PC-3 (cell line): ENCODE measurements at regions not wholly inside any gene's neighbourhood (a gene's known extent, or its start where the extent isn't known, plus 50 kb on each side); places are given as distances from the start of the nearest gene placed in this dataset.

ENCODE experiments used
- EZH2 ChIP-seq: fragments of 300-600 bp; sonication (generic); IDR thresholded peaks from one replicate; pipeline ENCODE4 v1.6.1; 2017; ENCODE audit warnings: antibody characterized with exemption, mild to moderate bottlenecking, low read length; ENCODE audit not compliant: unreplicated experiment
- EZH2phosphoT487 ChIP-seq: fragments of 300-600 bp; sonication (generic); IDR thresholded peaks from 2 replicates; pipeline ENCODE4 v1.6.1; 2018; ENCODE audit warnings: mild to moderate bottlenecking, antibody characterized with exemption, low read length, borderline replicate concordance
- TF ChIP-seq, protein P1 (sequence below): fragments of 300-600 bp; sonication (generic); conservative IDR thresholded peaks from 2 replicates; pipeline ENCODE4 v1.5.1; 2017; ENCODE audit warnings: antibody characterized with exemption, low read depth, mild to moderate bottlenecking, low read length

- TF ChIP-seq, protein P1, sequence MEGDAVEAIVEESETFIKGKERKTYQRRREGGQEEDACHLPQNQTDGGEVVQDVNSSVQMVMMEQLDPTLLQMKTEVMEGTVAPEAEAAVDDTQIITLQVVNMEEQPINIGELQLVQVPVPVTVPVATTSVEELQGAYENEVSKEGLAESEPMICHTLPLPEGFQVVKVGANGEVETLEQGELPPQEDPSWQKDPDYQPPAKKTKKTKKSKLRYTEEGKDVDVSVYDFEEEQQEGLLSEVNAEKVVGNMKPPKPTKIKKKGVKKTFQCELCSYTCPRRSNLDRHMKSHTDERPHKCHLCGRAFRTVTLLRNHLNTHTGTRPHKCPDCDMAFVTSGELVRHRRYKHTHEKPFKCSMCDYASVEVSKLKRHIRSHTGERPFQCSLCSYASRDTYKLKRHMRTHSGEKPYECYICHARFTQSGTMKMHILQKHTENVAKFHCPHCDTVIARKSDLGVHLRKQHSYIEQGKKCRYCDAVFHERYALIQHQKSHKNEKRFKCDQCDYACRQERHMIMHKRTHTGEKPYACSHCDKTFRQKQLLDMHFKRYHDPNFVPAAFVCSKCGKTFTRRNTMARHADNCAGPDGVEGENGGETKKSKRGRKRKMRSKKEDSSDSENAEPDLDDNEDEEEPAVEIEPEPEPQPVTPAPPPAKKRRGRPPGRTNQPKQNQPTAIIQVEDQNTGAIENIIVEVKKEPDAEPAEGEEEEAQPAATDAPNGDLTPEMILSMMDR = no peak
- TF ChIP-seq EZH2phosphoT487 = no peak
- TF ChIP-seq EZH2 = no peak
Measured at GRCh38 chrX:22689290-22689689, 310.5 kb upstream of the DDX53 start.
